ENCODE measurements at regions not wholly inside any gene's neighbourhood (a gene's known extent, or its start where the extent isn't known, plus 50 kb on each side); places are given as distances from the start of the nearest gene placed in this dataset.

- H3K4me3 ChIP-seq (ENCODE audit: low read length) = peak overlapping the region; percentile 88
- peak; percentile 52 for DNase-seq (ENCODE audit: low read depth)
- TF ChIP-seq CTCF (conservative IDR thresholded peaks at IDR 0.05; ENCODE audit: low read depth, low read length) = peak; percentile 35
Observed at GRCh38 chr2:61763605-61764034, 90.2 kb downstream of the FAM161A start.

GRCh38 chr2:61762292-61762691 is 91.6 kb downstream of the FAM161A start:
- DNase-seq (ENCODE audit: low read depth) = peak; percentile 2
- TF ChIP-seq CTCF (conservative IDR thresholded peaks at IDR 0.05; ENCODE audit: low read depth, low read length) = no peak
- H3K4me3 ChIP-seq (ENCODE audit: low read length) = no peak overlapping the region

DNA sequence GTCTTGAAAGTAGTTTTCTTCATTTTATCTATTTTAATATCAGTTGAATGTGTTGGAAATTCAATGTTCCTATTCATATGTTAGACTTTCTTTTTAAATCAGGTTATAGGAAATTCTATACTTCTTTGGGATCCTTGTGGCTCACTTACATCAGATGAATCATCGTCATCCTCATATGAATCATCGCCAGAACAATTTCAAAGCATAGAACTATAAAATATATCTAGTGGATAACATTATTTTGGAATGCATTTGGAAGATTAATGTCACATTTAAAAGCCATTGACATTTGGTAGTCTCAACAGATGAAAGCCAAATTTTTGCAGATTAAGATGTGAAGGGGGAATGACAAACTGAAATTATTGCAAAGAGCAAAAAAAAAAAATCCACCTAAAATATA is 94.1 kb downstream of the FAM161A start:
- H3K4me3 ChIP-seq (ENCODE audit: low read length) = no peak overlapping the region
- no peak for TF ChIP-seq CTCF (conservative IDR thresholded peaks at IDR 0.05; ENCODE audit: low read depth, low read length)
- peak; percentile 34 for DNase-seq (ENCODE audit: low read depth)

DNA sequence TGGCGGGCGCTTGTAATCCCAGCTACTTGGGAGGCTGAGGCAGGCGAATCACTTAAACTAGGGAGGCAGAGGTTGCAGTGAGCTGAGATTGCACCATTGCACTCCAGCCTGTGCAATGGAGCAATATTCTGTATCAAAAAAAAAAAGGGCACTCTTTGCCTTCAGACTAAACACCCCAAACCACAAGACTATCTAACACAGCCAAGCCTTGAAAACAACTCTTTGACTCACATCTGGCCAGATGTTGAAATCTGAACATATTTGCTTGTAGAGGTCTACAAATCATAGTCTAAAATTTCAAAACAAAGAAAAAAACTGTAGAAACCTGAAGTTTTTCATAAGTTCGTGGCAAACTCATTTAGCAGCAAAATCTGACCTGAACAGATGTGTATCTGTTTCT is 94.9 kb downstream of the FAM161A start:
- no peak for DNase-seq (ENCODE audit: low read depth)
- H3K4me3 ChIP-seq (ENCODE audit: low read length) = no peak overlapping the region
- no peak for TF ChIP-seq CTCF (conservative IDR thresholded peaks at IDR 0.05; ENCODE audit: low read depth, low read length)

DNA sequence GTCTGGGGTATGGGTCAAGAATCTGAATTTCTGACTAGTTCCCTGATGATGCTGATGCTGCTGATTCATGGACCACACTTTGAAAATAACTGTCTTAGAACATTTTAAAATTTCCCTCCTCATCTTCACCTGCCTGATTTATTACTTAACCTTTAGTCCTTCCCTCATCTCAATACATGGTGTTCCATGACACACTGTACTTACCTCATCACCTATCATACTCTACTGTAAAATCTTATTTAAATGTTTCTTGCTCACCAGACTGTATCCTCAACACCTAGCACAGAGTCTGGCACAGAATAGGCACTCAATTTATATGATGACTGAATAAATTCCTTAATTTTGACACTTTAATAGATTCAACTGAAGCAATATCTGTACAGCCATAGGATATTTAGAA is 95.7 kb downstream of the FAM161A start:
- no peak for DNase-seq (ENCODE audit: low read depth)
- no peak for TF ChIP-seq CTCF (conservative IDR thresholded peaks at IDR 0.05; ENCODE audit: low read depth, low read length)
- no peak overlapping the region for H3K4me3 ChIP-seq (ENCODE audit: low read length)

DNA sequence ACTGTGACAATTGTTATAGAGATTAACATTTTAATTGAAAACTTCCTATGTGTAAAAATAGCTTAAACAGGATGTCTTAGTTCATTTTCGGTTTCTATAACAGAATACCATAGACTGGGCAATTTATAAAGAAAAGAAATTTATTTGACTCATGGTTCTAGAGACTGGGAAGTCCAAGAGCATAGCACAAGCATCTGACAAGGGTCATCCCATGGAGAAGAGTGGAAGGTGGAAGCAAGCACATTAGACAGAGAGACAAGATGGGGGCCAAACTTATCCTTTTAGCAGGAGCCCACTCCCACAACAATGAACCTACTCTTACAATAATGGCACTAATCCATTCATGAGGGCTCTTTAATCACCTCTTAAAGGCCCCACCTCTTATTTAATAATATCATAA is 100.3 kb downstream of the FAM161A start:
- no peak overlapping the region for H3K4me3 ChIP-seq (ENCODE audit: low read length)
- DNase-seq (ENCODE audit: low read depth) = no peak
- TF ChIP-seq CTCF (conservative IDR thresholded peaks at IDR 0.05; ENCODE audit: low read depth, low read length) = no peak

DNA sequence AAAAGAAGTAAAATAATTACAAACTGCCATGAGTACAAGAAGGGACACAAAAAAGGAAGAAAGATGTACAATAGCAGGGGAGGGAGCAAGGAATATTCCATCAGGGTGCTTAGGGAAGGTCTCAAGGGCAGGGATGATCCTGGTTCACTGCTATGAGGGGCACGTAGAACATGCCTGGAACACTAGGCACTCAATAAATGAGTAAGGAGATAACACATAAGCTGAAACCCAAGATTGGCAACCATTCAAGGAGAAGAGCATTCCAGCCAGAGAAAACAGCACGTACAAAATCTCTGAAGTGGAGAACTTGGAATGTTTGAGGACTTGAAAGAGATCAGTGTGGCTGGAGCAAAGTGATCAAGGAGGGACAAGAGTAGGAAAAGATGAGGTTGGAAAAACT is 103.2 kb downstream of the FAM161A start:
- no peak for DNase-seq (ENCODE audit: low read depth)
- TF ChIP-seq CTCF (conservative IDR thresholded peaks at IDR 0.05; ENCODE audit: low read depth, low read length) = no peak
- no peak overlapping the region for H3K4me3 ChIP-seq (ENCODE audit: low read length)
